SH-SY5Y (cell line): ENCODE measurements at regions not wholly inside any gene's neighbourhood (a gene's known extent, or its start where the extent isn't known, plus 50 kb on each side); places are given as distances from the start of the nearest gene placed in this dataset.

Experiments used
- GATA2 ChIP-seq: IDR thresholded peaks from 2 replicates; pipeline ENCODE4 v1.6.1; 2011; ENCODE audit warnings: mild to moderate bottlenecking, low read depth, low read length
- GATA3 ChIP-seq: IDR thresholded peaks from 2 replicates; pipeline ENCODE4 v1.6.1; 2011; ENCODE audit warnings: low read depth, mild to moderate bottlenecking, low read length, moderate library complexity

- TF ChIP-seq GATA3 (no peak), GATA2 (no peak)
Measured at GRCh38 chr6:43845646-43846045, 75.6 kb downstream of the VEGFA start.
